Right lung (tissue), 2 donors: ENCODE measurements at regions not wholly inside any gene's neighbourhood (a gene's known extent, or its start where the extent isn't known, plus 50 kb on each side); places are given as distances from the start of the nearest gene placed in this dataset.

Experiments used
- DNase-seq, 2 donors: peaks; one replicate each; pipeline ENCODE4 v3.0.0-alpha.2; 2013

DNA sequence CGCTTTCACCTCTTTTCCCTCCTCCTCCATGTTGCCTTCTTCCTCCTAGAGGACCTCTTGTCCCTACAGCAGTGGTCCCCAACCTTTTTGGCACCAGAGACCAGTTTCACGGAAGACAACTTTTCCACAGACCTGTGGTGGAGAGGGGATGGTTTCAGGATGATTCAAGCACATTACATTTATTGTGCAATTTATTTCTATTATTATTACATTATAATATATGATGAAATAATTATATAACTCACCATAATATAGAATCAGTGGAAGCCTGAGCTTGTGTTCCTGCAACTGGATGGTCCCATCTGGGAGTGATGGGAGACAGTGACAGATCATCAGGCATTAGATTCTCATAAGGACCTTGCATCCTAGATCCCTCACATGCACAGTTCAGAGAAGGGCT lies 152.2 kb upstream of the NCKAP5 start:
- no peak for DNase-seq

- DNase-seq = no peak
Measured at GRCh38 chr2:133721118-133721517, 152.9 kb upstream of the NCKAP5 start.

DNA sequence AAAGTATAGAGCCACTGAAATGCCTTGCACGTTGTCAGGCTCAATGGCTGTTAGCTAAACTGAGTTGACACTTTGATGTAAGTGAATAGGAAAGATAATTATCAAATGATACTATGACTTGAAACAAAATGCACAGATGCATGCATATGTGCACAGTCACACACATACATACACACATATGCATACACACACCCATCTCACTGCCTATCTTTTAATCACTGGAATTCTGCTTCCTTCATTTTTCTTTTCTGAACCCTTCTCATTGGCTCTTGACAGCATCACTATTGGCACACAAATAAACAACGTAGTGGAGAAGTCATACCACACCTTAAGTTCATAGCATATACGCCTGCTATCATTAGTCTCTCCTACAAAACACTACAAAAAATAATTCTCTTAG lies 154.9 kb upstream of the NCKAP5 start:
- no peak for DNase-seq

GRCh38 chr2:133726973-133727372 lies 158.7 kb upstream of the NCKAP5 start:
- no peak for DNase-seq

- DNase-seq = no peak
Measured at GRCh38 chr2:133732059-133732458, 163.8 kb upstream of the NCKAP5 start.

DNA sequence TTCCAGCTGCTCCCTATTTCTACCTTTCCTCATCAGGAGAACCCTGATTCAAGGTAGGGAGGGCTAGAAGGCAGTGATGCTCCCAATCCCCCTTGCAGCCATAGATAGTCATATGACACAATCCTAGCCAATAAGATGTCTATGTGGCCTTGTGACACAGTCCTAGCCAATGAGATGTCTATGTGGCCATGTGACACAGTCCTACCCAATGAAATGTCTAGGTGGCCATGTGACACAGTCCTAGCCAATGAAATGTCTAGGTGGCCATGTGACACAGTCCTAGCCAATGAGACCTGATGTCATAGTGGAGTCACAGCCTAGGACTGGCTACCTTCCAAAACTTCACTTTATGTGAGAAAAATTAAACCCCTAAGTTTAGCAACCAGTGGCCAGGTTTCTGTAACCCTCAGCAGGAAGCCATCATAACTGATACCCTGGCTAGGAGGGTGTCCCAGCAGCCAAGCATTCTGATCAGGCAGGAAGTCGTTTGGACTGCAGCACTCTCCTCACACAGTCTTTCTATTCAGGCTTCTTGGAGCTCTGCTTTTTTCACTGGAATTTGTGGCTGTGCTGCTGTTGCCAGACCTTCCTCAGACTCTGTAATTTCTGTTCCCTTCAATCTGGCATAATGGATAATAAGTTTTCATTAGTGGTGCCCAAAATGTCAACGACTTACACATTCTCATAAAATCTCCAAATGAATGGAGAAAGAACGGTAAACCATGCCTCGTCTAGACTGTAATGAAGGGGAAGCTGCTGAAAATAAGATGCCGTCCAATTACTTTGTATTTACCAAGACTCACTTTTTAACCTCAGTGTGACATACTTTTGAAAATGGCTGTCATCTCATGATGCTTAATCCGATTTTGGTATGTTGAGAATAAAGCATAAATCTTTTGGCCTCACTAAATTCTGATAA lies 165.0 kb upstream of the NCKAP5 start:
- DNase-seq = no peak

DNA sequence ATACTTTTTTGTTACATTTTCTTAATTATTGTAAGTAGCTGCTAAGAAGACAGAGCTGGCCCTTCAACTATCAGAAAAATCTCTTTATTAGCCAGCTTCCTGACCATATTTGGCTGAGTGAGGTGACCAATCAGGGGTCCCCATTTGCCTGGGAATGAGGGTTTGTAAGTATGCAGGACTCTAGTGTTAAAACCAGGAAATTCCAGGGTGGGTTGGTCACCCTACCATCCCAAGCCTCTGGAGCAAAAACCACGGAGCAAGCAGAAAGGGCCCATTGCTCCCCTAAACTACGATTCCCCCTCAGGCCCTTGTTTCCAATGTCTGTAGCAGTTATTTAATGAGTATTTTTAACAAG lies 165.6 kb upstream of the NCKAP5 start:
- DNase-seq = no peak

DNA sequence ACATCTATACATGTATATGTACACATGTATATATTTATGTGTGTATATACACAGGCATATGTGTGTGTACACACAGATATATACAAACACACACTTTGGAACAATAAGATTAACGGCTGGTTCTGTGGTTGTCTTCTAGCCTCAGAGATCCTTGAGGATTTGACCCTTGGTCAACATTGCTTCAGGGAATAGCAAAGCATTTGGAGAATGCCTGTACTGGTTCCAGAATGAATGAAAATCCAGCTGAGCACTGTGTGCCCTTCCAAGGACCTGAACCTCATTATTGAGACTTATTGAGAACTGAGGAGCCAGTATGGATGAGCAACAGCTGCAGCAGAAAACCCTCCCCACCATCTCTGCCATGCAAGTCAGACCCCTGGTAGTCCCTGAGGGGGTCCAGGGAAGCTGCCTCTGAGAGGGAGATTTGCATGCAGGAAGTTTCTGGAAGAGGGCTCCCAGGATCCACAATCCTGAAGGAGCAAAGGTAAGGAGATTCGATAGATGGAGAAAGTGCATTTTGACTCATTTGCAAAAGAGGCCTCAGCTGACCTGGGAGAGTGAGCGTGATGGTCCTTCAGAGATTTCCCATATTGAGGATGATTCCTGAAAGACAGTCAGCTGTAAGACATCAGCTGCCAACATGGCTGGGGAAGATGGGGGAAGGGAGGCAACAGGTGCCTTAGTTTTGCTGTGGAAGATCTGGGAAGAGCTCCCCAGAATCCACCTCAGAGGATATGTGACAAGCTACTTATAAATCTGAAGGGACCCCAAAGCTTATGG lies 166.6 kb upstream of the NCKAP5 start:
- no peak for DNase-seq

DNA sequence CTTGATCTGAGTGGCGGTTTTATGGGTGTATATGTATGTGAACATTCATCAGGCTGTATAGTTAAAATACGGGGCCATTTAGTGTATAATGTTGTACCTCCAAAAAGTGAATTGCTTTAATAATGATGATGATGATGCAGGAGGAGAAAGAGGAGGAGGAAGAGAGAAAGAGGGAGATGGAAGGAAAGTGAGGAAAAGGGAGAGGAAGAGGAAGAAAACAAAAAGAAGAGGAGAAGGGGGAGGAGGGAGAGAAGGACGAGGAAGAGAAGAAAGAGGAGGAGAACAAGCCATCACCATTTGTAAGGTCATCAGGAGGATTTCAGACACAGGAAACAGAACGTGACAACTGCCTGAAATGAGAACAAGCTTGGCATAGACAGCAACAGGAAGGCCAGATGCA lies 168.4 kb upstream of the NCKAP5 start:
- no peak for DNase-seq

- no peak for DNase-seq
Measured at GRCh38 chr2:133737242-133737993, 169.2 kb upstream of the NCKAP5 start.

DNA sequence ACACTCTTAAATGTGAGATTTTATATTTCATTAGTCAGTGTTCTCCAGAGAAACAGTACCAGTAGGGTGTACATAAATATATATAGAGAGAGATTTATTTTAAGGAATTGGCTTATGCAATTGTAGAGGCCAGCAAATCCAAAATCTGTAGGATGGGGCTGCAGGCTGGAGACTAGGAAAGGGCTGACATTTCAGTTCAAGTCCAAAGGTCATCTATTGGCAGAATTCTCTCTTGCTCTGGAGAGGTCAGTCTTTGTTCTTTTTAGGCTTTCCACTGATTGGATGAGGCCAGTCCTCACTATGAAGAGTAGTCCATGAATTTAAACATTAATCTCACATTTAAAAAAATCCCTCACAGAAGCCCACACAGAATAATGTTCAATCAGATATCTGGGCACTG lies 170.8 kb upstream of the NCKAP5 start:
- DNase-seq = no peak

GRCh38 chr2:133740500-133740899 lies 172.2 kb upstream of the NCKAP5 start:
- DNase-seq = no peak

GRCh38 chr2:133748007-133748700 lies 179.9 kb upstream of the NCKAP5 start:
- DNase-seq = no peak

DNA sequence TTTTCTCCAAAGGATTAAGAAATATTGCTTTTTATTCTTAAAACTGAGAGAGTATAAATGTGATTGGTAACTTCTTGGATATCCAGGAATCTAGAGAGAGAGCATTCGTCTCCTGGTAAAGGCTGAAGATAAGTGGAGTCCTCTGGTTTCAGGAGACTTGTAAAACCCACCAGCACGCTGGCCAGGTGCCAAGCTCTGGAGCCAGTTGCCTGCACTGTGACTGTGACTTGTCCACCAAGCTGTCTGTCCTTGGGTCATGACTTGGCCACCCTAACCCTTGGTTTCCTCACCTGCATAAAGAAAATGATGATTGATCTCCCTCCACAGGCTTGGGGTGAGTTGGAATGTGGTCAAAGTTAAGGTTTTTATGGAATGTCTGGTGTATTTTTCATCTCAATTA lies 185.4 kb upstream of the NCKAP5 start:
- DNase-seq = no peak

DNA sequence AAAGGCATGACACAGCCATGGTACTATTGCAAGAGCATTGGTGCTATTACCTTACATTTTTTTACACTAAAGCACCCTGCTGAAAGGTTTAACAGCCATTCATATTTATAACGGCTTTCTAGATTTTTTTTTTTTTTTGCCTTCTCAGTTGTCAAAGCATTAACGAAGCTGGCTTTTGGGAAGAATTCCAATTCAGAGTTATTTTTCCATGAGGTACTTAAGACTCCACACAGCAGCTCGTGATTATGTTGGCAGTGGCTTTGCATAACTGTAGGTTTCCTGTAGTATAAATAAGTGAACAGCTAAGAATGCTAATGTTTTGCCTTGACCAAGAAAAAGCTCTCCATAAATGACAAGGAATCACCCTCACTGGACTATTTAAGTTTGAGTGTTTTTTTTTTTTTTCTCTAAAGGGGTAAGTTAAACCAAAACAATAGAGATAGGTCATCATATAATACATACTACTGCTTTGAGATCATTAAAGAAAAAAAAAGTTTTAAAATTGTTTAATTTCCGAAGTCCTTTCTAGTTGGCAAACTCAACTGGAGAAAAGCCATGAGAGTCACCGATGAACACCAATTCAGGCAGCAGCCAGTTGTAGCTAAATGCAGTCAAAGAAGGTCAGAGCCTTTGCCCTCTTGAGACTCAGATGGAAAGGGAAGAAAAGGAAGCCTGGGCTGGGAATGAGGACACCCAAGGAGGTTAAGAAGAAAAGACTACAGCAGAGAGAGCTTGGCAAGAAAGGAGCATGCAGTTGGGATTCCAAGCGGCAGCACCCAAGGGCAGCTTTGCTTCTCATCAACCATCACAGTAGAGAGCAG lies 187.4 kb upstream of the NCKAP5 start:
- DNase-seq = peak; percentile 85 to 89

DNA sequence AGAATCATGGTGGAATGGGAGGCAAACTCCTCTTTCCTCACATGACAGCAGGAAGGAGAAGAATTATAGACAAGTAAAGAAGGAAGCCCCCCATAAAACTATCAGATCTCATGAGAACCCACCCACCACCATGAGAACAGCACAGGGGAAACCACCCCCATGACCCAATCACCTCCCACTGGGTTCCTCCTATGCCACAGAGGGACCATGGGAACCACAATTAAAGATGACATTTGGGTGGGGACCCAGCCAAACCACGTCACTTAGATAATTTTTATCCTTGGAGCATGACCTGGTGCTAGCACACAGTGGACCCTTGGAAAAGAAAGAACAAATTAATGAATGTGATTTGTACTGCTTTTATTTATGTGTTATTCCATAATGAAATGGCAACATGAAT lies 188.6 kb upstream of the NCKAP5 start:
- no peak for DNase-seq

- peak; percentile 52 to 59 for DNase-seq
Measured at GRCh38 chr2:133760376-133760775, 192.1 kb upstream of the NCKAP5 start.

DNA sequence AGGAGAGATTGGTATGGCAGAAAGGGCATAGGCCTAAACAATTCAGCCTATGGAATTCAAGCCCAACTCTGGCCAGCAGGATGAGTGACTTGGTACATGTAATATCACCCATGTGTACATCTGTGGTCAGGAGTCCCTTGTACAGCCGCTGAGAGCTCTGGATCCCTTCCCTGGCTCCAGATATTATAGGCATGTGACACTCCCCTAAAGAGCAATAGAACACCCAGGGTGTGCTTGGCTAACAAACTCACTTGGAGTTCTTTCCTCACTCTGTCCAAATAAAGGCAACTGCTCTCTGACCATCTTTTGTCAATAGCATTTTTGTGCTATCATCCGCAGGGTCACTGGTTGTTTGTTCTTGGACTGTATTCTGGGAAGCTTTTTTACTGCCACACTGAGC lies 197.4 kb upstream of the NCKAP5 start:
- peak; percentile 43 to 58 for DNase-seq

DNA sequence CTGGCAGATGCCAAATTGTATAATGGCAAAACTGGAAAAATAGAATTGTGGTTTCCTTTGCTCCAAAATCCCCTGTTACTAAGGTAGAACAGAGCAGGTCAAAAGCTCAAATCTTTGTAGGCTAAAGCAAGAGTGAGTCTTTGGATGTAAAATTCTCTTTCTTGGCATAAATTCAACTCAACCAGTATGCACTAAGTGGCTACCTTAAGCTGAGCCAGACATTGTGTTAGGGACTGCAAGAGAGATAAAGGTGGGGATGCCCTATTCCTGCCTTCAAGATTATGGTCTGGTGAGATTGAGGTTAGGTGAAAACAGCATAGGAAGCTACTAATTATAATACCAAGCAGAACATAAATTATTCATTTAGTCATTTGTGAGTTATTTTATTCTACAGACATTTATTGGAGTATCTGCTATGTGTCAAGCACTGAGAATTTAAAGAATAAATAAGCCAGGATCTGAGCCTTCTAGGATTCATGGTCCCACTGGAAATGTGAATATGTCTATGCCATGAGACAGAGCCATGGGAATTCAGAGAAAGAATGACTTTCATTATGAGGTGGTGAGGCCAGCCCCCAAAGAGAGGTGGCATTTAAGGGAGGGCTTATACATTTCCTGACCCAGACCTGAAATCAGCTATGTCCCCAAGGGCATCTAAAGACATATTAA lies 198.0 kb upstream of the NCKAP5 start:
- no peak for DNase-seq

DNA sequence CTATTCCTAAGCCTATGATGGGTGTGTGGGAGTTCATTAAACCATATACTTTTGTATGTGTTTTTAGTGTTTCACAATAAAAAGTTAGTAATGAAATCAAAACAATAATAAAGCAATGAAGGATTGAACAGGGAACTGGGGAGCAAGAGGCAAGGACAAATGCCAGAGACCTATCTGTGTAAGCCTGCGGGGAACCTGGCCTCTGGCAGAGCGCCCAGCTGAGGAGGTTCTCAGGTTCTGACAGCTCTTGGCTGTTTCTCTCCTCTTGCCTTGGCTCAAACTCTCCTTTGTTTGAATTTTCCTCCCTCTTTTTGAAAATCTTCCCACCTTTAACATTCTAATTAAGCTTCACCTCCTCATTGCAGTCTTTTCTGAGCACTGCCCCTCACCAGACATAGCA lies 200.0 kb upstream of the NCKAP5 start:
- no peak for DNase-seq
